Right atrium auricular region (tissue), 2 donors: ENCODE measurements at regions not wholly inside any gene's neighbourhood (a gene's known extent, or its start where the extent isn't known, plus 50 kb on each side); places are given as distances from the start of the nearest gene placed in this dataset.

Experiments
- DNase-seq: peaks from one replicate; pipeline ENCODE4 v3.0.0-alpha.2; 2019; ENCODE audit warnings: low spot score
- H3K27ac ChIP-seq, 2 donors: fragments of 200-600 bp; sonication (generic); 1 replicate in 1 of 2; 2 replicates in 1 of 2; pipeline ENCODE4 v1.5.1; 2016 to 2019
- H3K27me3 ChIP-seq, 2 donors: fragments of 200-600 bp; sonication (generic); one replicate each; pipeline versions ENCODE4 v1.5.1 to v1.6.0; 2017 to 2019
- H3K36me3 ChIP-seq: fragments of 200-600 bp; sonication (generic); one replicate; pipeline ENCODE4 v1.5.1; 2016
- H3K4me1 ChIP-seq, 2 donors: fragments of 200-600 bp; sonication (generic); one replicate each; pipeline versions ENCODE4 v1.5.1 to v1.6.0; 2017 to 2019
- H3K4me3 ChIP-seq, 2 donors: fragments of 200-600 bp; sonication (generic); 1 replicate in 1 of 2; 2 replicates in 1 of 2; pipeline ENCODE4 v1.5.1; 2017 to 2019; ENCODE audit warnings: mild to moderate bottlenecking in 1 of 2, moderate library complexity in 1 of 2
- H3K9me3 ChIP-seq, 2 donors: fragments of 200-600 bp; sonication (generic); one replicate each; pipeline ENCODE4 v1.5.1; 2019
- CTCF ChIP-seq, 2 donors: fragments of 200-600 bp; sonication (generic); IDR thresholded peaks; one replicate each; pipeline ENCODE4 v1.5.1; 2019; ENCODE audit warnings: antibody characterized with exemption in 2 of 2

GRCh38 chr6:119871520-119871919 lies 522.0 kb upstream of the MAN1A1 start:
- no peaks in the 10 kb centered on the region for H3K36me3 ChIP-seq

GRCh38 chr6:119865466-119866350 lies 516.1 kb upstream of the MAN1A1 start:
- H3K36me3 ChIP-seq, result no peaks in the 10 kb centered on the region
- no peak for TF ChIP-seq CTCF (IDR thresholded peaks at IDR 0.05)
- no peak for DNase-seq
- H3K4me1 ChIP-seq, result no peaks in the 10 kb centered on the region
- H3K27me3 ChIP-seq, result no peaks in the 10 kb centered on the region
- H3K4me3 ChIP-seq, result no peak overlapping the region
- no peak overlapping the region for H3K27ac ChIP-seq
- peaks cover 0 to 28% of the 10 kb centered on the region in 2 donors for H3K9me3 ChIP-seq

More at GRCh38 chr6:119871520-119871919, 522.0 kb upstream of the MAN1A1 start:
- no peak for DNase-seq
- no peaks in the 10 kb centered on the region for H3K27me3 ChIP-seq
- peaks cover 0 to 16% of the 10 kb centered on the region in 2 donors for H3K9me3 ChIP-seq
- no peak overlapping the region for H3K4me3 ChIP-seq
- no peaks in the 10 kb centered on the region for H3K4me1 ChIP-seq
- TF ChIP-seq CTCF (IDR thresholded peaks at IDR 0.05), result no peak
- no peak overlapping the region for H3K27ac ChIP-seq

GRCh38 chr6:119862719-119863118 lies 513.2 kb upstream of the MAN1A1 start:
- TF ChIP-seq CTCF (IDR thresholded peaks at IDR 0.05), result no peak
- Histone ChIP-seq H3K4me3 (no peak overlapping the region), H3K4me1 (no peaks in the 10 kb centered on the region)

GRCh38 chr6:119858901-119859300 lies 509.3 kb upstream of the MAN1A1 start:
- H3K4me1 ChIP-seq, result no peaks in the 10 kb centered on the region

More at GRCh38 chr6:119862719-119863118, 513.2 kb upstream of the MAN1A1 start:
- Histone ChIP-seq H3K9me3 (peaks cover 0 to 22% of the 10 kb centered on the region in 2 donors), H3K27me3 (no peaks in the 10 kb centered on the region), H3K27ac (no peak overlapping the region), H3K36me3 (no peaks in the 10 kb centered on the region)
- no peak for DNase-seq

GRCh38 chr6:119856136-119856535 lies 506.6 kb upstream of the MAN1A1 start:
- H3K36me3 ChIP-seq, result no peaks in the 10 kb centered on the region
- H3K27me3 ChIP-seq, result no peaks in the 10 kb centered on the region
- no peaks in the 10 kb centered on the region for H3K9me3 ChIP-seq
- no peak overlapping the region for H3K4me3 ChIP-seq
- no peak overlapping the region for H3K27ac ChIP-seq
- no peak for TF ChIP-seq CTCF (IDR thresholded peaks at IDR 0.05)
- H3K4me1 ChIP-seq, result no peaks in the 10 kb centered on the region
- no peak for DNase-seq

More at GRCh38 chr6:119858901-119859300, 509.3 kb upstream of the MAN1A1 start:
- no peak for TF ChIP-seq CTCF (IDR thresholded peaks at IDR 0.05)
- no peaks in the 10 kb centered on the region for H3K9me3 ChIP-seq
- no peak for DNase-seq
- H3K27me3 ChIP-seq, result no peaks in the 10 kb centered on the region
- H3K36me3 ChIP-seq, result no peaks in the 10 kb centered on the region
- no peak overlapping the region for H3K27ac ChIP-seq
- H3K4me3 ChIP-seq, result no peak overlapping the region
